GM12874 (cell line): ENCODE measurements at regions not wholly inside any gene's neighbourhood (a gene's known extent, or its start where the extent isn't known, plus 50 kb on each side); places are given as distances from the start of the nearest gene placed in this dataset.

Source experiments
- TF ChIP-seq, protein P1 (sequence below): IDR thresholded peaks from 2 replicates; pipeline ENCODE4 v1.5.1; 2011; ENCODE audit warnings: low read depth, mild to moderate bottlenecking, control low read depth, low read length, moderate library complexity; ENCODE audit not compliant: insufficient read depth

DNA sequence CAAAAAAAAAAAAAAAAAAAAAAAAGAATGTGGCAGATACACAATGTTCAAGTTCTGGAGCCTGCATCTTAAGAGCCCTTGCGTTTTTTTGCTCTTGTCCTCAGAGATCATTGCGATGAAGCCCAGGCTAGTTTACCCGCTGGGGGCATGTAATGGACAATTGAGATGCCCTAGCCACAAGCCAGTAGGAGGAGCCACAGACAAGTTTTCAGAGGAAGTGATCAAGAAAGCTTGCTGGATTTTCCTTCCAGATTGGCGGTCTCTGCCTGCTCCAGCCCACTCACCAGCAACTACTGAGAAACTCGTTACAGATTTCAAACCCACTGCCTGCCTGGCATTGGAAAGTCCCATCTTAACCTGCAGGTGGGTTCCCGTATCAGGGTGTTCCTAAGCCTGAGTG, 192.1 kb upstream of the EOMES start:
- TF ChIP-seq, protein P1, sequence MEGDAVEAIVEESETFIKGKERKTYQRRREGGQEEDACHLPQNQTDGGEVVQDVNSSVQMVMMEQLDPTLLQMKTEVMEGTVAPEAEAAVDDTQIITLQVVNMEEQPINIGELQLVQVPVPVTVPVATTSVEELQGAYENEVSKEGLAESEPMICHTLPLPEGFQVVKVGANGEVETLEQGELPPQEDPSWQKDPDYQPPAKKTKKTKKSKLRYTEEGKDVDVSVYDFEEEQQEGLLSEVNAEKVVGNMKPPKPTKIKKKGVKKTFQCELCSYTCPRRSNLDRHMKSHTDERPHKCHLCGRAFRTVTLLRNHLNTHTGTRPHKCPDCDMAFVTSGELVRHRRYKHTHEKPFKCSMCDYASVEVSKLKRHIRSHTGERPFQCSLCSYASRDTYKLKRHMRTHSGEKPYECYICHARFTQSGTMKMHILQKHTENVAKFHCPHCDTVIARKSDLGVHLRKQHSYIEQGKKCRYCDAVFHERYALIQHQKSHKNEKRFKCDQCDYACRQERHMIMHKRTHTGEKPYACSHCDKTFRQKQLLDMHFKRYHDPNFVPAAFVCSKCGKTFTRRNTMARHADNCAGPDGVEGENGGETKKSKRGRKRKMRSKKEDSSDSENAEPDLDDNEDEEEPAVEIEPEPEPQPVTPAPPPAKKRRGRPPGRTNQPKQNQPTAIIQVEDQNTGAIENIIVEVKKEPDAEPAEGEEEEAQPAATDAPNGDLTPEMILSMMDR = no peak

DNA sequence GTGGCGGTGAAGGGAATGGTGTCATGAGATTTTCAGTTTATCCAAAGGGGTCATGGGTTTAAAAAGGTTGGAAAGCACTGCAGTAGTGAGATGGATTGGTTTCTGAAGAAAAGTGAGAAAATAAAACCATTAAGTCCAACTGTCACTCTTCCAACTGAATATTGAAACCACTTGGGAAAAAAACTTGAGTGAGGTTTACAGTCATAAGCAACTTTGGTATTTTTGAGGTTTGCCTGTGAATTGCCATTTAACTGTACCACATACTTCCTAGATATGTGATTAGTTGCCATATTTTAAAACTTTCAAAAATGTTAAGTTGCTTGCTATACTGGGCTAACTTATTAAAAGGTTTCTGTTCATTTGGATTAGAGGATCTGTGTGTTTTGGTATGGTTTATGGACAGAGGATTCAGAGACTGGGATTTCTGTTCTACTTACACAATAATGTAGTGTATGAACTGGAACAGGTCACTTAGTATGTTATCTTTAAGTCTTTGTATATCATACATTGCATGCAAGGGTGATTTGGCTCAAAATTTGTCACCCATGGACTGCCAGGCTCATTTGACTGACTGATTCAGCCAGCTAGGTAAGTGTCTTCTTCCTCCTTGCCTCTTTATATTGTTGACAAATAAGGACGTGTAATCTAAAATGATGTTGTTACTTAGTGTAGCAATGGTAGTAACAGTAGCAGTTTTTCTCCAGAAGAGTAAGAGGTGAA, 201.4 kb upstream of the EOMES start:
- TF ChIP-seq, protein P1 = no peak

DNA sequence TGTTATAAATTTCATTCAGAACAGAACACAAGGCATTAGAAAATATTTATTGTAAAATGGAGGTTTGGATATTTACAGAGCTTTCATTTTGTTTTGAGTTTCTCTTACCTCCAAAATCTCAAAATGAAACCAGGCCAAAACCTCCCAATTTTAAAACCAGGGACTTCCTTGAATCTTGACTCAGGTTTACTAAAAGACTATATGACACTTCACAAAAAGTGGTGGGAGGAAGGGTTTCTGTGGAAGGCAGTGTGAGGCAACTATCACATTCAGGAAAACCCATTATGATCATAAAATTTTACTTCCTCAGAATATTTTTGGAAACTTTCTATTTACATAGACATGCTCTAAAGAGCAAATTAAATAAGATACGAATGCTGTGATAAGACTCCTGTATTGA, 205.8 kb upstream of the EOMES start:
- TF ChIP-seq, protein P1 = no peak

DNA sequence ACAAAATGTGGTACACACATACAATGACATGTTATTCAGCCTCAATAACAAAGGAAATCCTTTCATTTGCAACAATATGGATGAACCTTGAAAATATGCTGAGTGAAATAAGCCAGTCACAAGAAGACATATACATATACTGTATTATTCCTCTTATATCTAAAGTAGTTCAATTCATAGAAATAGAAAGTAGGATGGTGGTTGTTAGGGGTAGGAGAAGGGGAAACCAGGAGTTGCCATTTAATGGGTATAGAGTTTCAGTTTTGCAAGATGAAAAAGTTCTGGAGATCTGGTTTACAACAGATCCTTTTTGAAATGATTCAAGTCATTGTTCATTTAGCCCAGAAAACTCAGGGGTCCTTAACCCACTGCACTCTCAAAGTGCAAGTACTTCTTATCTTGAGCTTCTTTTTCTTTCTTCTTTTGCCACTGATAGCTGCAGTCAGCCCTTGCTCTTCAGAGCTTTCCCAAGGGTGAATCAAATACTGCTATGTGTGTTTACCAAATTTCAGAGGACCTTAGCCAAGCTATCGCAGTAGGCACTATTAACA, 208.0 kb upstream of the EOMES start:
- TF ChIP-seq, protein P1 = no peak

DNA sequence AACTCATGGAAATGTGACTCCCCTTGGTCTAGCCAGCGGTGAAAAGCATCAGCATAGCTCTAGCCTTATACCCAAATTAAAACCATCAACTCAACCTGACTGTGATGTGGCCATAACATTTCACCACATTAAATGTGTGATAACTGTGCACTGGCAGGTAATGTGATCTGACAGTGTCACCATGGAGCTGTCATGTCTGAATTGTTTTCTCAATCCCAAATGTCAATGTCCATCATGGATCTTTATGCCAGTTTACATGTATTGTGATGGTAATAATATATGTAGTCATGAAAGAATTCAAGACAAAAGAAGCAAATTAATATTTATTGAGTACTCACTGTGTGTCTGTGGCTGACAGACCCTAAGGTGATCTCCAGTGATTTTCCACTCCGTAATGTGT, 213.4 kb upstream of the EOMES start:
- TF ChIP-seq, protein P1 = no peak

DNA sequence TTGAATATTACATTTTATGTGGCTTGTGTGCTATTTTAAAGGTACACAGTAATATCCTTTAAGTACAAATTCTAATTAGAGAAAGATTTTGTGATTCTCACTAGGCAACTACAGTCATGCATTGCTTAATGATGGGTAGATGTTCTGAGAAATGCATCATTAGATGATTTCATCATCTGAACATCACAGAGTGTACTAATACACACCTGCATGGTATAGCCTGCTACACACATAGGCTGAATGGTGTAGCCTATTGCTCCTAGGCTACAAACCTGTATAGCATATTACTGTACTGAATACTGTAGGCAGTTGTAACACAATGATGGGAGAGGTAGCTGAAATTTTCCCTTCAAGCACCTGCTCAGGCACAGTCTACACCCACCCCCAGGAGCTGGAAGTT, 217.4 kb upstream of the EOMES start:
- TF ChIP-seq, protein P1 = no peak

DNA sequence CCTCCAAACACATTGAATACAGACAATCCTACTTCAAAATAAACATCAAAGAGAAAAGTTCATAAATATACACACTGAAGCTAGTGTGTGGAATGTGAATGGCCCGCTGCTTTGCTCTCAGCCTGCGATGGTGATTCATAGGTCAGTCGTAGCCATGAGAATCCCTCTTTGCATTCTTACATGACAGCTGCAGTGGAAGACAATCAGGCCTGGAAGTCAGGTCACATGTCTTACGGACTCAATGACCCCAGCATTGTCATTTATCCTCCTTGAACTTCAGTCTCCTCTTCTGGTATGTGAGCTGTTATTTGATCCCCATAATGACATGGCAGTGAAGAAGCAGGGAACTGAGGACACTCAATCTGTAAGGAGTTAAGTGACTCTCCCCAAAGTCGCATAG, 217.8 kb upstream of the EOMES start:
- TF ChIP-seq, protein P1 = no peak
